ENCODE measurements at regions not wholly inside any gene's neighbourhood (a gene's known extent, or its start where the extent isn't known, plus 50 kb on each side); places are given as distances from the start of the nearest gene placed in this dataset.

DNA sequence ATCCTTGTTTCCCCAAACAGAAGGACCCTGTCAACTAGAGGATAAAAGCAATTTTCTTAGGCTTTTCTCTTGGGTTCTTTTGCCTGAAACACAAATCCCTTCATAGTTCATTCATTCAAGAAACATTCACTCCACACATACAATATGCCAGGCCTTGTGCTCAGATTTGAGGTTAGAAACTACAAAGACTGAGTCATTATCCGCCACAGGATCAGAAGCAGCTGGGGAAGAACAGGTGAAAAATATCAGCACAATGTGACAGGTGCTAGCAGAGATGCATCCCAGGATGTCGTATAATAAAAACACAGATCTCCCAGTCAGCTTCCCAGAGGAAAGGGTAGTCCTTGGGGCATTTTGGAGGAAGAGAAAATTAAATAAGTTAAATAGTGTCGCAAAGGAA is 172.4 kb downstream of the LRATD1 start:
- CTCF ChIA-PET = interaction anchor here (0.7 kb wide), 1 partner anchor 772 kb away, joined by 3 read pairs; no protein-coding TSS in a partner anchor
- Histone ChIP-seq H3K4me1 (ENCODE audit: control insufficient read depth, insufficient read depth, low read length) (no peaks in the 10 kb centered on the region), H3K9me3 (ENCODE audit: control insufficient read depth, insufficient read depth, low read depth, low read length) (no peaks in the 10 kb centered on the region), H3K27ac (ENCODE audit: extremely low read depth, low read depth, low read length) (no peak overlapping the region), H3K4me3 (ENCODE audit: low read depth, low read length) (no peak overlapping the region), H3K36me3 (ENCODE audit: control insufficient read depth in 2 of 2, insufficient read depth in 1 of 2, low read length in 2 of 2) (no peaks in the 10 kb centered on the region)
- TF ChIP-seq PBX3 (CRISPR knock-in tag; IDR thresholded peaks at IDR 0.05) (no peak), ZNF112 (tag by site-specific recombination; IDR thresholded peaks at IDR 0.05) (no peak), MYNN (tag by site-specific recombination; IDR thresholded peaks at IDR 0.05; ENCODE audit: borderline replicate concordance) (no peak), ZNF146 (tag by site-specific recombination; IDR thresholded peaks at IDR 0.05) (no peak), ZNF561 (tag by site-specific recombination; IDR thresholded peaks at IDR 0.05; ENCODE audit: borderline replicate concordance) (no peak), ZNF777 (tag by site-specific recombination; IDR thresholded peaks at IDR 0.05; ENCODE audit: borderline replicate concordance) (no peak), ZNF585B (tag by site-specific recombination; IDR thresholded peaks at IDR 0.05) (no peak), ZNF510 (tag by site-specific recombination; IDR thresholded peaks at IDR 0.05; ENCODE audit: insufficient replicate concordance) (no peak)
- TF ChIP-seq, protein P1, sequence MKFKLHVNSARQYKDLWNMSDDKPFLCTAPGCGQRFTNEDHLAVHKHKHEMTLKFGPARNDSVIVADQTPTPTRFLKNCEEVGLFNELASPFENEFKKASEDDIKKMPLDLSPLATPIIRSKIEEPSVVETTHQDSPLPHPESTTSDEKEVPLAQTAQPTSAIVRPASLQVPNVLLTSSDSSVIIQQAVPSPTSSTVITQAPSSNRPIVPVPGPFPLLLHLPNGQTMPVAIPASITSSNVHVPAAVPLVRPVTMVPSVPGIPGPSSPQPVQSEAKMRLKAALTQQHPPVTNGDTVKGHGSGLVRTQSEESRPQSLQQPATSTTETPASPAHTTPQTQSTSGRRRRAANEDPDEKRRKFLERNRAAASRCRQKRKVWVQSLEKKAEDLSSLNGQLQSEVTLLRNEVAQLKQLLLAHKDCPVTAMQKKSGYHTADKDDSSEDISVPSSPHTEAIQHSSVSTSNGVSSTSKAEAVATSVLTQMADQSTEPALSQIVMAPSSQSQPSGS (tag by site-specific recombination; IDR thresholded peaks at IDR 0.05; ENCODE audit: low read depth) = no peak
- POLR2A ChIA-PET = no interaction called here

DNA sequence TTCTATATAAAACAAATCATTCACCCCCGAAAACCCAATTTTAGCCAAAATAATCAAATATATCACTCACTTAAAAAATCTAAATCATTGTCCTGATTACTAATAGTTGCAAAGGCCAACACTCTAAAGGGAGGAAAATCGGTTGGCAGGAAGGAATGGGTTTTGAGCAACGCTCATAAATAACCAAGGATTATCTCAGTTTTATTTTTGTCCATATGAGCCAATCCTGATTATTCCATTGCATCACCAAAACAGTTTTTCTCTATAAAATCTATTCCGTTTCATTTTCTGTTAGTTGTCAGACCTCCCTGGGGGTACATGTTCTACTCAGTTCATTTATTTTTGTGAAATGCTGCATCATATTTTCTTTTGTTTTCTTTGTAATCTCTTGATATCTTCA is 174.1 kb downstream of the LRATD1 start:
- Histone ChIP-seq H3K9me3 (ENCODE audit: control insufficient read depth, insufficient read depth, low read depth, low read length) (no peaks in the 10 kb centered on the region), H3K36me3 (ENCODE audit: control insufficient read depth in 2 of 2, insufficient read depth in 1 of 2, low read length in 2 of 2) (no peaks in the 10 kb centered on the region), H3K4me3 (ENCODE audit: low read depth, low read length) (no peak overlapping the region), H3K4me1 (ENCODE audit: control insufficient read depth, insufficient read depth, low read length) (no peaks in the 10 kb centered on the region), H3K27ac (ENCODE audit: extremely low read depth, low read depth, low read length) (no peak overlapping the region)
- ChIA-PET CTCF (no interaction called here), POLR2A (interaction anchor here (0.6 kb wide), 1 partner anchor 227 kb away, joined by 4 read pairs; no protein-coding TSS in a partner anchor)
- TF ChIP-seq ZEB2 (tag by site-specific recombination; IDR thresholded peaks at IDR 0.05) = no peak
- TF ChIP-seq ZBTB10 (tag by site-specific recombination; IDR thresholded peaks at IDR 0.05) = no peak
- TF ChIP-seq PRDM1 (tag by site-specific recombination; IDR thresholded peaks at IDR 0.05) = no peak
- TF ChIP-seq, protein P2, sequence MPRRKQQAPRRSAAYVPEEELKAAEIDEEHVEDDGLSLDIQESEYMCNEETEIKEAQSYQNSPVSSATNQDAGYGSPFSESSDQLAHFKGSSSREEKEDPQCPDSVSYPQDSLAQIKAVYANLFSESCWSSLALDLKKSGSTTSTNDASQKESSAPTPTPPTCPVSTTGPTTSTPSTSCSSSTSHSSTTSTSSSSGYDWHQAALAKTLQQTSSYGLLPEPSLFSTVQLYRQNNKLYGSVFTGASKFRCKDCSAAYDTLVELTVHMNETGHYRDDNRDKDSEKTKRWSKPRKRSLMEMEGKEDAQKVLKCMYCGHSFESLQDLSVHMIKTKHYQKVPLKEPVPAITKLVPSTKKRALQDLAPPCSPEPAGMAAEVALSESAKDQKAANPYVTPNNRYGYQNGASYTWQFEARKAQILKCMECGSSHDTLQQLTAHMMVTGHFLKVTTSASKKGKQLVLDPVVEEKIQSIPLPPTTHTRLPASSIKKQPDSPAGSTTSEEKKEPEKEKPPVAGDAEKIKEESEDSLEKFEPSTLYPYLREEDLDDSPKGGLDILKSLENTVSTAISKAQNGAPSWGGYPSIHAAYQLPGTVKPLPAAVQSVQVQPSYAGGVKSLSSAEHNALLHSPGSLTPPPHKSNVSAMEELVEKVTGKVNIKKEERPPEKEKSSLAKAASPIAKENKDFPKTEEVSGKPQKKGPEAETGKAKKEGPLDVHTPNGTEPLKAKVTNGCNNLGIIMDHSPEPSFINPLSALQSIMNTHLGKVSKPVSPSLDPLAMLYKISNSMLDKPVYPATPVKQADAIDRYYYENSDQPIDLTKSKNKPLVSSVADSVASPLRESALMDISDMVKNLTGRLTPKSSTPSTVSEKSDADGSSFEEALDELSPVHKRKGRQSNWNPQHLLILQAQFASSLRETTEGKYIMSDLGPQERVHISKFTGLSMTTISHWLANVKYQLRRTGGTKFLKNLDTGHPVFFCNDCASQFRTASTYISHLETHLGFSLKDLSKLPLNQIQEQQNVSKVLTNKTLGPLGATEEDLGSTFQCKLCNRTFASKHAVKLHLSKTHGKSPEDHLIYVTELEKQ (tag by site-specific recombination; IDR thresholded peaks at IDR 0.05; ENCODE audit: borderline replicate concordance) = no peak
- no peak for TF ChIP-seq ZNF114 (tag by site-specific recombination; IDR thresholded peaks at IDR 0.05)
- no peak for TF ChIP-seq ZNF341 (tag by site-specific recombination; IDR thresholded peaks at IDR 0.05; ENCODE audit: low read depth)
- TF ChIP-seq ZNF24 (tag by site-specific recombination; IDR thresholded peaks at IDR 0.05) = no peak
- TF ChIP-seq IKZF3 (tag by site-specific recombination; IDR thresholded peaks at IDR 0.05) = no peak
- TF ChIP-seq, protein P3, sequence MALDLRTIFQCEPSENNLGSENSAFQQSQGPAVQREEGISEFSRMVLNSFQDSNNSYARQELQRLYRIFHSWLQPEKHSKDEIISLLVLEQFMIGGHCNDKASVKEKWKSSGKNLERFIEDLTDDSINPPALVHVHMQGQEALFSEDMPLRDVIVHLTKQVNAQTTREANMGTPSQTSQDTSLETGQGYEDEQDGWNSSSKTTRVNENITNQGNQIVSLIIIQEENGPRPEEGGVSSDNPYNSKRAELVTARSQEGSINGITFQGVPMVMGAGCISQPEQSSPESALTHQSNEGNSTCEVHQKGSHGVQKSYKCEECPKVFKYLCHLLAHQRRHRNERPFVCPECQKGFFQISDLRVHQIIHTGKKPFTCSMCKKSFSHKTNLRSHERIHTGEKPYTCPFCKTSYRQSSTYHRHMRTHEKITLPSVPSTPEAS (tag by site-specific recombination; IDR thresholded peaks at IDR 0.05) = no peak
- TF ChIP-seq ZNF555 (tag by site-specific recombination; conservative IDR thresholded peaks at IDR 0.05) = no peak
- no peak for TF ChIP-seq ZNF837 (tag by site-specific recombination; IDR thresholded peaks at IDR 0.05)
- no peak for TF ChIP-seq ZNF2 (tag by site-specific recombination; IDR thresholded peaks at IDR 0.05)
- no peak for TF ChIP-seq ZNF169 (tag by site-specific recombination; IDR thresholded peaks at IDR 0.05)
- no peak for TF ChIP-seq ZNF561 (tag by site-specific recombination; IDR thresholded peaks at IDR 0.05; ENCODE audit: borderline replicate concordance)

All from HEK293 (cell line).